Right ventricle myocardium inferior (tissue), 1 donor: ENCODE measurements at regions not wholly inside any gene's neighbourhood (a gene's known extent, or its start where the extent isn't known, plus 50 kb on each side); places are given as distances from the start of the nearest gene placed in this dataset.

Experiments used
- ATAC-seq: fragments of 200-7000 bp; cut with Tn5 transposase; one replicate; pipeline ENCODE4 v1.9.1; 2020; ENCODE audit warnings: mild to moderate bottlenecking, moderate library complexity
- DNase-seq: peaks from one replicate; pipeline ENCODE4 v3.0.0; 2021; ENCODE audit errors: missing footprints
- intact Hi-C: fragments of 100-400 bp; cut with DNase I; formaldehyde crosslinking; loops from one replicate; pipeline ENCODE4 v1.11.0; 2022
- donor health status: DM: no; HTN: yes; CAD: no; lungs with severe emphysema.

- DNase-seq = no peak
- intact Hi-C loops = no loop called here
- ATAC-seq = no peak
Measured at GRCh38 chr5:165135565-165135964, 1630.1 kb downstream of the MAT2B start.

- DNase-seq (no peak), ATAC-seq (no peak)
- intact Hi-C loops = no loop called here
Measured at GRCh38 chr5:165137701-165138100, 1632.3 kb downstream of the MAT2B start.

- DNase-seq = no peak
- no peak for ATAC-seq
- intact Hi-C loops = no loop called here
Measured at GRCh38 chr5:165138236-165138635, 1632.8 kb downstream of the MAT2B start.

- ATAC-seq = no peak
- no peak for DNase-seq
- intact Hi-C loops = no loop called here
Measured at GRCh38 chr5:165139262-165139661, 1633.8 kb downstream of the MAT2B start.

GRCh38 chr5:165139721-165140120 lies 1634.3 kb downstream of the MAT2B start:
- ATAC-seq = no peak
- intact Hi-C loops = no loop called here
- no peak for DNase-seq

GRCh38 chr5:165143741-165144140 lies 1638.3 kb downstream of the MAT2B start:
- intact Hi-C loops = no loop called here
- ATAC-seq = no peak
- no peak for DNase-seq

GRCh38 chr5:165149431-165149830 lies 1644.0 kb downstream of the MAT2B start:
- DNase-seq (no peak), ATAC-seq (no peak)
- intact Hi-C loops = no loop called here

- intact Hi-C loops = no loop called here
- ATAC-seq (no peak), DNase-seq (no peak)
Measured at GRCh38 chr5:165152058-165152457, 1646.6 kb downstream of the MAT2B start.

GRCh38 chr5:165157219-165157618 lies 1651.8 kb downstream of the MAT2B start:
- DNase-seq (no peak), ATAC-seq (no peak)
- intact Hi-C loops = no loop called here

- intact Hi-C loops = no loop called here
- ATAC-seq (no peak), DNase-seq (no peak)
Measured at GRCh38 chr5:165161204-165161603, 1655.8 kb downstream of the MAT2B start.

GRCh38 chr5:165163861-165164260 lies 1658.4 kb downstream of the MAT2B start:
- intact Hi-C loops = no loop called here

GRCh38 chr5:165173651-165174050 lies 1668.2 kb downstream of the MAT2B start:
- ATAC-seq (no peak), DNase-seq (no peak)
- intact Hi-C loops = no loop called here

More at GRCh38 chr5:165163861-165164260, 1658.4 kb downstream of the MAT2B start:
- no peak for ATAC-seq
- DNase-seq = no peak

GRCh38 chr5:165175041-165175440 lies 1669.6 kb downstream of the MAT2B start:
- no peak for DNase-seq
- intact Hi-C loops = no loop called here
- no peak for ATAC-seq

- DNase-seq (no peak), ATAC-seq (no peak)
- intact Hi-C loops = no loop called here
Measured at GRCh38 chr5:165184183-165184582, 1678.8 kb downstream of the MAT2B start.

GRCh38 chr5:165185716-165186115 lies 1680.3 kb downstream of the MAT2B start:
- DNase-seq = no peak
- ATAC-seq = no peak
- intact Hi-C loops = no loop called here

GRCh38 chr5:165187815-165188214 lies 1682.4 kb downstream of the MAT2B start:
- ATAC-seq (no peak), DNase-seq (no peak)
- intact Hi-C loops = no loop called here

- no peak for ATAC-seq
- intact Hi-C loops = no loop called here
- no peak for DNase-seq
Measured at GRCh38 chr5:165188556-165189175, 1683.2 kb downstream of the MAT2B start.

- ATAC-seq (no peak), DNase-seq (no peak)
- intact Hi-C loops = no loop called here
Measured at GRCh38 chr5:165196961-165197360, 1691.5 kb downstream of the MAT2B start.

- intact Hi-C loops = loop anchor here (10.0 kb wide), 1 partner anchor 1187 kb away; no protein-coding TSS in a partner anchor
Measured at GRCh38 chr5:165201369-165201768, 1696.0 kb downstream of the MAT2B start.

GRCh38 chr5:165201771-165202518 lies 1696.5 kb downstream of the MAT2B start:
- ATAC-seq (no peak), DNase-seq (no peak)
- intact Hi-C loops = loop anchor here (10.0 kb wide), 1 partner anchor 1187 kb away; no protein-coding TSS in a partner anchor

More at GRCh38 chr5:165201369-165201768, 1696.0 kb downstream of the MAT2B start:
- ATAC-seq (no peak), DNase-seq (no peak)
